ENCODE measurements at regions not wholly inside any gene's neighbourhood (a gene's known extent, or its start where the extent isn't known, plus 50 kb on each side); places are given as distances from the start of the nearest gene placed in this dataset.
"Not testable (repeated sequence)": the region's sequence is repeated elsewhere in the genome, so short reads cannot be mapped to it uniquely, and the experiment has no call there.

DNA sequence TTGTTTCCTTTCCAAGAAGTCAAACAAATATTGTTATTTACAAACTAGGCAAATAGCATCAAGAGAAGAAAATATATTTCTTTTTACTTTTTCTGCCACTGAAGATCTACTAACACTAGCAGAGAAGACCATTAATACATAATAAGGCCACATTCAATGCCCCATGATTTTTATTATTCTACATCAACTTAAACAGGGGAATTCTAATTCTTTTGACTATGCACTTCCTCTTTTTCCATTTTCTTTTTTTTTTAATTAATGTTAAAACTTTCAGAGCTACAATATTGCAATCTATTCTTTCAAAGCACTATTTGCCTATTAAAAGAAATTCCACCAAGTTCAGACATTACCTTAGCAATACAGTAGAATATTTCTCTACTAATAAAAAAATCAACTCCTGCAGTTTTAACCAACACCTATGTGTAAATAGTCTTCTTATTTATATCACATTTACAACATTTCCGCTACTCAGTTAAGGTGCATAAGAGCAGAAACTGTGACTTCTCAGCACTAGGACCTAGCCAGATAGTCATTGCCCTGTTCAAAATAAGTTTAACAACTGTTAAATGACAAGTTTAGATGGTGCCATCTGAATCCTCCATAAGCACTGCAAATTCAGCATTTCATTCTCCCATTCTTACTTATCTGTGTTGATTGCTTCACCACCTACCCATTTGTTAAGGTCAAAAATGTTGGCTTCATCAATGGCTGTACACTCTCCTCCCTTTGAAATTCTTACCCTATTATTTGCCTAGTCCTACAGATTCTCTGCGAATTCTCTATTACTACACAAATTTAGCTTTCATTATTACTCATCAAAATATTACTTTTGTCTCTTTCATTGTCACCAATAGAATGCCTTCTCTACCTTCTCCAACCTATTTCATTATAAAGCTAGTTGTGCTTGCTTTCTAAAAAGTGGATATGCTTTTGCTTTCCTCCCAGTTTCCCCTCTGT, 90.1 kb downstream of the SPDYE17 start:
- DNase-seq: not testable (repeated sequence)

DNA sequence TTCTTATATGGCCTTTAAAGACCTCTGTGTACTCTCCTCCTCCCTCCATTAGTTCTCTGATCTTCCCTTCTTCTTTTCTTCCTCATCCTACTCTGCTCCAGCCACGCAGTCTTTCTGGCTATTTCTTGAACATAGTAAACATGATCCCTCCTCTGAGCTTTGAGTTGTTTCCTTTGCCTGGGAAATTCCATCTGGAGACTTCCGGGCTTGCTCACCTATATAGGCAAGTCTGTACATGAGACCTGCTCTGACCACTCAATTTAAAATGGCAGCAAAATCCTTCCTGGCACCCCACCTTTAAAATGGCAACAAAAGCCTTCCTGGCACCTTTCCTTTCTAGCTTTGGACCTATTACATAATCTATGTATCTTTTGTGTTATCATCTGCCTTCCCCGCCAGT, 94.4 kb downstream of the SPDYE17 start:
- H3K27me3 ChIP-seq (replicated peaks; ENCODE audit: control insufficient read depth, insufficient read depth, low read length, poor library complexity, severe bottlenecking); H3K36me3 ChIP-seq (ENCODE audit: control insufficient read depth, insufficient read depth, low read length); H3K9me3 ChIP-seq (ENCODE audit: control insufficient read depth, low read length); DNase-seq; H3K4me1 ChIP-seq (ENCODE audit: control insufficient read depth, insufficient read depth, low read length, poor library complexity, severe bottlenecking); H3K4me3 ChIP-seq (ENCODE audit: insufficient read depth, low read depth, low read length, poor library complexity, severe bottlenecking); H3K27ac ChIP-seq (ENCODE audit: insufficient read depth, low read length, poor library complexity, severe bottlenecking): not testable (repeated sequence)

More for the DNA sequence above, 90.1 kb downstream of the SPDYE17 start:
- H3K4me1 ChIP-seq (ENCODE audit: control insufficient read depth, insufficient read depth, low read length, poor library complexity, severe bottlenecking); H3K9me3 ChIP-seq (ENCODE audit: control insufficient read depth, low read length); H3K4me3 ChIP-seq (ENCODE audit: insufficient read depth, low read depth, low read length, poor library complexity, severe bottlenecking); H3K36me3 ChIP-seq (ENCODE audit: control insufficient read depth, insufficient read depth, low read length); H3K27ac ChIP-seq (ENCODE audit: insufficient read depth, low read length, poor library complexity, severe bottlenecking); H3K27me3 ChIP-seq (replicated peaks; ENCODE audit: control insufficient read depth, insufficient read depth, low read length, poor library complexity, severe bottlenecking): not testable (repeated sequence)

DNA sequence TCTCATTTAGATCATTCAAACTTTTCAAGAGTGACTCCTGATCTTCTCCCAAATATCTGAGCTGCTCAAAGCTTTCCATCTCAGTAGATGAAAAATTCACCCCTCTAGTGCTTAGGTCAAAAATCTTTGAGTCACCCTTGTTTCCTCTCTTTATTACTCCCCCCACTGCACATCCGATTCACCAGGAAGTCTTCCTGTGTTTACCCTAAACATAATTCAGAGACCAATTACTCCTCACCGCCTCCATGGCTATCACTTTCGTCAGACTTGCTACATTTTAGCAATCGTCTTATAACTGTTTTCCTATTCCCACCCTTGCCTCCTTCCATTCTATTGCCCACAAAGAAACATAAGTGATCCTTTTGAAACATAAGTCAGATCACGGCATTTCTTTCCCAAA, 94.8 kb downstream of the SPDYE17 start:
- not testable (repeated sequence) for DNase-seq; H3K4me3 ChIP-seq (ENCODE audit: insufficient read depth, low read depth, low read length, poor library complexity, severe bottlenecking); H3K27me3 ChIP-seq (replicated peaks; ENCODE audit: control insufficient read depth, insufficient read depth, low read length, poor library complexity, severe bottlenecking); H3K27ac ChIP-seq (ENCODE audit: insufficient read depth, low read length, poor library complexity, severe bottlenecking); H3K9me3 ChIP-seq (ENCODE audit: control insufficient read depth, low read length); H3K36me3 ChIP-seq (ENCODE audit: control insufficient read depth, insufficient read depth, low read length); H3K4me1 ChIP-seq (ENCODE audit: control insufficient read depth, insufficient read depth, low read length, poor library complexity, severe bottlenecking)

DNA sequence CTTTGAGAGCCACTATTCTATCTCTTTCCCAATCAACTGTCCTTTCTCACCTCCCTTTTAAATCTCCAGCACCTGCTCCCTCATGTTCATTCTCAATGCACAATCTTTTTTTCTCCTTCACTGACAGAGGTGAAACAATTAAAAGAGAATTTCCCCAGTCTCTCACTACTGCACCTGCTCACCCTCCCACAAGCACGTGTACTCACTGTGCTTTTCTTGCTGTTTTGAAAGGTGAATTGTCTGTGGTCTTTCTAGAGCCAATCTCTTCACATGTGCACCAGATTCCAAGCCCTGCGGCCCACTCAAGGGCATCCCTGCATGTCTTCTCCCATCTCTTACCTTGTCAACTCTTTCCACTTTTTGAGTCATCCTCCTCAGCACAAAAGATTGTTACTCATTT, 95.8 kb downstream of the SPDYE17 start:
- not testable (repeated sequence) for H3K27ac ChIP-seq (ENCODE audit: insufficient read depth, low read length, poor library complexity, severe bottlenecking); H3K27me3 ChIP-seq (replicated peaks; ENCODE audit: control insufficient read depth, insufficient read depth, low read length, poor library complexity, severe bottlenecking); H3K4me1 ChIP-seq (ENCODE audit: control insufficient read depth, insufficient read depth, low read length, poor library complexity, severe bottlenecking); H3K4me3 ChIP-seq (ENCODE audit: insufficient read depth, low read depth, low read length, poor library complexity, severe bottlenecking); H3K9me3 ChIP-seq (ENCODE audit: control insufficient read depth, low read length); DNase-seq; H3K36me3 ChIP-seq (ENCODE audit: control insufficient read depth, insufficient read depth, low read length)

DNA sequence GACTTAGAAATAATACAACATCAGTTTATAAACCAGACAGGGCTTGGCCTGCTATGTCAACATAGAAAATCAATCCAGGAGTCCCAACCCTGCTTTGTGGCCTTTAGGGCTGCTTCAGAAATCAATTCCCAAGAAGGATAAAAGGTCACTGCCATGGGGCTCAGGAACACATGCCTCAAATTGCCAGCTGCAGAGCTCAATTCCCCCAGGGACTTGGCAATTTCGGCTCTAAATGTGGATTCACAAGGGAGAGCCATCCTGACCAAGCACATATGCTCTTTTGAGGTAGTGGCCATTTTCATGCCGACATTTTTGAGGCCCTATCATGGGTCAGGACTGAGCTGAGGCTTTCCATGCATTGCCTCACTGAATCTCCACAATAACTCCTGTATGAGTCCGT, 97.5 kb downstream of the SPDYE17 start:
- not testable (repeated sequence) for H3K9me3 ChIP-seq (ENCODE audit: control insufficient read depth, low read length); H3K36me3 ChIP-seq (ENCODE audit: control insufficient read depth, insufficient read depth, low read length); DNase-seq; H3K27me3 ChIP-seq (replicated peaks; ENCODE audit: control insufficient read depth, insufficient read depth, low read length, poor library complexity, severe bottlenecking); H3K4me1 ChIP-seq (ENCODE audit: control insufficient read depth, insufficient read depth, low read length, poor library complexity, severe bottlenecking); H3K4me3 ChIP-seq (ENCODE audit: insufficient read depth, low read depth, low read length, poor library complexity, severe bottlenecking); H3K27ac ChIP-seq (ENCODE audit: insufficient read depth, low read length, poor library complexity, severe bottlenecking)

DNA sequence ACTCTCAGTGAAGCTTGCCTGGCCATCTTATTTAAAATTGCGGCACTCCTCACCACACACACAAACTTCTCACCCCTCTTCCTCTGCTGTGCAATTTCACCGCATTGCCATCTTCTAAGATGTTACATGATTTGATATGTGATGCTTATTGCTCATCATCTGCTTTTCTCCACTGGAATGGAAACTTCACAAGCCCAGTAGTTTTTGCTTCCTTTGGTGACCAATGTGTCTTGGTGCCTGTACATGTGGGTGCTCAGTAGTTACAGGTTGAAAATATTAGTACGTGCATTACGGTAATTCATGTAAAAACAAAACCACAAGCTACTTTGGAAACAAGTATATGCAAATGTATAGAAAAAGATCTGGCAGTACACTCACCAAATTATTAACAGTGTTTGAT, 99.2 kb downstream of the SPDYE17 start:
- not testable (repeated sequence) for H3K36me3 ChIP-seq (ENCODE audit: control insufficient read depth, insufficient read depth, low read length); H3K27me3 ChIP-seq (replicated peaks; ENCODE audit: control insufficient read depth, insufficient read depth, low read length, poor library complexity, severe bottlenecking); H3K4me3 ChIP-seq (ENCODE audit: insufficient read depth, low read depth, low read length, poor library complexity, severe bottlenecking); H3K27ac ChIP-seq (ENCODE audit: insufficient read depth, low read length, poor library complexity, severe bottlenecking); H3K9me3 ChIP-seq (ENCODE audit: control insufficient read depth, low read length); DNase-seq; H3K4me1 ChIP-seq (ENCODE audit: control insufficient read depth, insufficient read depth, low read length, poor library complexity, severe bottlenecking)

DNA sequence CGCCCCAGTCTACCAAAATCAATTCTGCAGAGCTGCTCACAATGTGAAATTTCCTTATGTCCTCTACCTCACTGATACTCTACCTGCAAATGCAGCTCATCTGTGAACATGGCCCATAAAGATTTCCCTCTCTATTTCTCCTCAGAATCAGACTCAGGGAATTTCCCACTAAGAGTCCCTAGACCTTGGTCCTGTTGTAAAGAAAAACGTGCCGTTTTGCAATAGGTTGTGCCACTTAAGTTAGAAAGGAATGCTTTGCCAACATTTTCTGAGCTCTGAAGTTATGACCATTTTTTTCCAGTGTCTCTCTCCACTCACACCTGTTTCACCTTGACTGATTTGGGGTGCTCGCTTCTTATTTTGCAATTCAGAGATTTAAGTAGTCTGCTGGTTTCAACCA, 100.7 kb downstream of the SPDYE17 start:
- H3K4me3 ChIP-seq (ENCODE audit: insufficient read depth, low read depth, low read length, poor library complexity, severe bottlenecking); DNase-seq: not testable (repeated sequence)

DNA sequence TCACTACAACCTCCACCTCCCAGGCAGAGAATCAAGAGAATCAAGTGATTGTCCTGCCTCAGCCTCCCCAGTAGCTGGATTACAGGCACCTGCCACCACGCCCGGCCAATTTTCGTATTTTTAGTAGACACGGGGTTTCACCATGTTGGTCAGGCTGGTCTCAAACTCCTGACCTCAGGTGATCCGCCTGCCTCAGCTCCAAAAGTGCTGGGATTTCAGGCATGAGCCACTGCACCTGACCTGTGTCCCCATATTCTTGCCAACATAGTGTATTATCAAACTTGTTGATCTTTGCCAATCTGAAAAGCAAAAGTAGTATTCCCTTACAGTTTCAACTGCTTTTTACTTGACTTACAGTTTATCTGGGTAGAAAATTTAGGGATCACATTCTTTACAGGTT, 101.7 kb downstream of the SPDYE17 start:
- not testable (repeated sequence) for H3K4me1 ChIP-seq (ENCODE audit: control insufficient read depth, insufficient read depth, low read length, poor library complexity, severe bottlenecking); H3K27ac ChIP-seq (ENCODE audit: insufficient read depth, low read length, poor library complexity, severe bottlenecking); H3K27me3 ChIP-seq (replicated peaks; ENCODE audit: control insufficient read depth, insufficient read depth, low read length, poor library complexity, severe bottlenecking); H3K9me3 ChIP-seq (ENCODE audit: control insufficient read depth, low read length); DNase-seq; H3K36me3 ChIP-seq (ENCODE audit: control insufficient read depth, insufficient read depth, low read length); H3K4me3 ChIP-seq (ENCODE audit: insufficient read depth, low read depth, low read length, poor library complexity, severe bottlenecking)

More for the DNA sequence above, 100.7 kb downstream of the SPDYE17 start:
- not testable (repeated sequence) for H3K9me3 ChIP-seq (ENCODE audit: control insufficient read depth, low read length); H3K36me3 ChIP-seq (ENCODE audit: control insufficient read depth, insufficient read depth, low read length); H3K27me3 ChIP-seq (replicated peaks; ENCODE audit: control insufficient read depth, insufficient read depth, low read length, poor library complexity, severe bottlenecking); H3K4me1 ChIP-seq (ENCODE audit: control insufficient read depth, insufficient read depth, low read length, poor library complexity, severe bottlenecking); H3K27ac ChIP-seq (ENCODE audit: insufficient read depth, low read length, poor library complexity, severe bottlenecking)

DNA sequence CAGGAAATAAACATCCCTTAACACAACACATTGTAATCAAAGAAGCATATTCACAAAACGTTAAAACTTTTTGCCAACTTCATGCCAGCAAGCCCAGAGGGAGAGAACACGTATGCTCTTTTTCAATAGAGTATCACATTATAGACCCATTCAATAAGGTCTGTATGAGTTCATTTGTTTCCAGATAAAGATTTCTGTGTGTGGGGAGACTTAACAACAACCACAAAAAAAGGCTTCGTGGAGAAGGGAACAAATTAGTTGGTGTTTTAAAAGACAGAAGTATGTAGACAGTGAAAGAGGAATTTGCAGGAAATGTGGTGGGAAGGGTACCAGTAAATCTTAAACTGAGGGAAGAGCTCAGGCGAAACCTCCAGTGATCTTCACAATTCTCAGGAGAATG, 103.4 kb downstream of the SPDYE17 start:
- H3K4me3 ChIP-seq (ENCODE audit: insufficient read depth, low read depth, low read length, poor library complexity, severe bottlenecking); DNase-seq; H3K36me3 ChIP-seq (ENCODE audit: control insufficient read depth, insufficient read depth, low read length); H3K9me3 ChIP-seq (ENCODE audit: control insufficient read depth, low read length); H3K27ac ChIP-seq (ENCODE audit: insufficient read depth, low read length, poor library complexity, severe bottlenecking); H3K4me1 ChIP-seq (ENCODE audit: control insufficient read depth, insufficient read depth, low read length, poor library complexity, severe bottlenecking); H3K27me3 ChIP-seq (replicated peaks; ENCODE audit: control insufficient read depth, insufficient read depth, low read length, poor library complexity, severe bottlenecking): not testable (repeated sequence)

DNA sequence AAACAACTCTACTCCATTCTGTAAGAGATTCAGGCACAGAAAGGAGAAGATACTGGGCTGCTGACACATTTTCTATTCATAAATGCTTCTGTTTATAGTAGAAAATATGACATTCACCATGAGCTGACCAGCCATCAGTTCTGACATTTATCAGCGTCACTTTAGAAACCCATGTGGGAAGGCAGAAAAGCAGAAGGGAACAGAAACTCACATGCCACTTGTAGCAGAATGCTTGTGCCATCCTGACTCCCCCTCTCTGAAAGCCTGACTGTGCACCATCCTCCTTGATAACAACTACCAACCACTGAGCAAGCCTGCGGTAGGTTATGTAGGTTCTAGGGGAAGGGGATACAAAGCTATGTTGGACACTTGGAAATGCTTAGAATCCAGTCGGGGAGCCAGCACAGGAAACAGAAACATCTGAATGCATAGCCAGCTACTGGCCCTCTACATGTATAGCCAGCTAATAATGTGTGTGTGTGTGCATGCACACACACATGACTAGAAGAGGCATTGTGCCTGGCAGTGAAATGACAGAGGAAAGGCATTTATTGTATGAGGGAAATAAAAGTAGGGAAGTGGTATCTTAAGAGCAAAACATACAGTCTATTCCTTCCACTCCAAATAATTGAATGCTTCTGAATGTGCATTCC, 104.3 kb downstream of the SPDYE17 start:
- not testable (repeated sequence) for H3K9me3 ChIP-seq (ENCODE audit: control insufficient read depth, low read length); H3K36me3 ChIP-seq (ENCODE audit: control insufficient read depth, insufficient read depth, low read length); H3K27ac ChIP-seq (ENCODE audit: insufficient read depth, low read length, poor library complexity, severe bottlenecking); H3K27me3 ChIP-seq (replicated peaks; ENCODE audit: control insufficient read depth, insufficient read depth, low read length, poor library complexity, severe bottlenecking); H3K4me3 ChIP-seq (ENCODE audit: insufficient read depth, low read depth, low read length, poor library complexity, severe bottlenecking); H3K4me1 ChIP-seq (ENCODE audit: control insufficient read depth, insufficient read depth, low read length, poor library complexity, severe bottlenecking); DNase-seq

Data from effector memory CD4-positive, alpha-beta T cell (primary cell).